ENCODE measurements at regions not wholly inside any gene's neighbourhood (a gene's known extent, or its start where the extent isn't known, plus 50 kb on each side); places are given as distances from the start of the nearest gene placed in this dataset.
A peak's percentile ranks its signal among the peaks of the same experiment; 100 is the strongest.

GRCh38 chr7:1368184-1368681, 91.0 kb downstream of the MICALL2 start:
- H3K36me3 ChIP-seq = no peaks in the 10 kb centered on the region
- DNase-seq = peak in 1 of 4 donors; percentile 43
- ATAC-seq = no peak
- intact Hi-C loops (cut with DNase I) = no loop called here
- peaks cover 0 to 19% of the 10 kb centered on the region in 2 donors for H3K9me3 ChIP-seq
- TF ChIP-seq CTCF (IDR thresholded peaks at IDR 0.05) = no peak
- H3K4me3 ChIP-seq = no peak overlapping the region
- no peak overlapping the region for H3K27ac ChIP-seq
- peaks cover 25 to 96% of the 10 kb centered on the region in 2 donors for H3K27me3 ChIP-seq
- H3K4me1 ChIP-seq = peaks cover 0 to 5% of the 10 kb centered on the region in 2 donors

- Histone ChIP-seq H3K4me3 (no peak overlapping the region), H3K36me3 (no peaks in the 10 kb centered on the region), H3K9me3 (peaks cover 0 to 16% of the 10 kb centered on the region in 2 donors), H3K4me1 (peaks cover 0 to 5% of the 10 kb centered on the region in 2 donors), H3K27ac (no peak overlapping the region), H3K27me3 (peaks cover 25 to 100% of the 10 kb centered on the region in 2 donors)
- peak in 1 of 4 donors; percentile 72 for DNase-seq
- no peak for ATAC-seq
- TF ChIP-seq CTCF (IDR thresholded peaks at IDR 0.05) = no peak
- intact Hi-C loops (cut with DNase I) = no loop called here
Measured at GRCh38 chr7:1368682-1369571, 90.3 kb downstream of the MICALL2 start.

- peaks cover 0 to 5% of the 10 kb centered on the region in 2 donors for H3K4me1 ChIP-seq
- H3K36me3 ChIP-seq = no peaks in the 10 kb centered on the region
- DNase-seq = peak in 1 of 4 donors; percentile 46
- ATAC-seq = no peak
- intact Hi-C loops (cut with DNase I) = no loop called here
- peaks cover 25 to 100% of the 10 kb centered on the region in 2 donors for H3K27me3 ChIP-seq
- TF ChIP-seq CTCF (IDR thresholded peaks at IDR 0.05) = no peak
- H3K4me3 ChIP-seq = no peak overlapping the region
- peaks cover 0 to 7% of the 10 kb centered on the region in 2 donors for H3K9me3 ChIP-seq
- no peak overlapping the region for H3K27ac ChIP-seq
Measured at GRCh38 chr7:1369916-1370657, 89.2 kb downstream of the MICALL2 start.

GRCh38 chr7:1370738-1371137, 88.5 kb downstream of the MICALL2 start:
- intact Hi-C loops (cut with DNase I) = no loop called here
- no peak overlapping the region for H3K4me3 ChIP-seq

More at GRCh38 chr7:1370738-1371137, 88.5 kb downstream of the MICALL2 start:
- peaks cover 0 to under 1% of the 10 kb centered on the region in 2 donors for H3K9me3 ChIP-seq
- no peaks in the 10 kb centered on the region for H3K36me3 ChIP-seq
- peaks cover 25 to 100% of the 10 kb centered on the region in 2 donors for H3K27me3 ChIP-seq
- peak in 1 of 4 donors; percentile 47 for DNase-seq
- ATAC-seq = no peak
- H3K4me1 ChIP-seq = peaks cover 0 to 5% of the 10 kb centered on the region in 2 donors
- TF ChIP-seq CTCF (IDR thresholded peaks at IDR 0.05) = no peak
- no peak overlapping the region for H3K27ac ChIP-seq
